Right lobe of liver (tissue), 6 donors: ENCODE measurements at regions not wholly inside any gene's neighbourhood (a gene's known extent, or its start where the extent isn't known, plus 50 kb on each side); places are given as distances from the start of the nearest gene placed in this dataset.

ENCODE experiments used
- ATAC-seq, 4 donors: fragments of 200-7000 bp; cut with Tn5 transposase; one replicate each; pipeline ENCODE4 v1.9.1; 2020; ENCODE audit warnings: mild to moderate bottlenecking in 4 of 4, moderate library complexity in 4 of 4
- DNase-seq, 3 donors: peaks; one replicate each; pipeline ENCODE4 v3.0.0-alpha.2; 2020
- H3K27ac ChIP-seq, 3 donors: fragments of 200-600 bp; one replicate each; pipeline ENCODE4 v1.8.0; 2022
- H3K27me3 ChIP-seq, 2 donors: fragments of 200-600 bp; one replicate each; pipeline ENCODE4 v1.8.0; 2022
- H3K36me3 ChIP-seq, 4 donors: fragments of 200-600 bp; sonication (generic) in 1 of 4; one replicate each; pipeline versions ENCODE4 v1.5.1 to v1.8.0; 2017 to 2022; ENCODE audit warnings: control low read depth in 1 of 4
- H3K4me1 ChIP-seq, 4 donors: fragments of 200-600 bp; sonication (generic) in 1 of 4; one replicate each; pipeline versions ENCODE4 v1.5.1 to v1.8.0; 2017 to 2022; ENCODE audit warnings: control low read depth in 1 of 4
- H3K4me3 ChIP-seq, 3 donors: fragments of 200-600 bp; one replicate each; pipeline ENCODE4 v1.8.0; 2022
- H3K9me3 ChIP-seq, 4 donors: fragments of 200-600 bp; sonication (generic) in 1 of 4; one replicate each; pipeline versions ENCODE4 v1.5.1 to v1.8.0; 2017 to 2022; ENCODE audit warnings: control low read depth in 1 of 4
- POLR2A ChIP-seq: fragments of 450-650 bp; IDR thresholded peaks from one replicate; pipeline ENCODE4 v1.6.1; 2017; ENCODE audit warnings: antibody characterized with exemption, mild to moderate bottlenecking
- WGBS: methylation state at CpG from one replicate; pipeline ENCODE4 v1.1.6; 2018; ENCODE audit warnings: low coverage, low lambda C conversion rate; ENCODE audit not compliant: insufficient coverage; ENCODE audit errors: missing lambda C conversion rate; 5-methylcytosine and 5-hydroxymethylcytosine counted together
- intact Hi-C, 2 donors: fragments of 100-400 bp; cut with DNase I; formaldehyde crosslinking; loops; one replicate each; pipeline versions ENCODE4 v1.11.2 to v1.14.1; 2022
- TF ChIP-seq, protein P1 (sequence below), 4 donors: fragments of 200-600 bp in 3 of 4; fragments of 450-650 bp in 1 of 4; IDR thresholded peaks; one replicate each; pipeline versions ENCODE4 v1.5.1 to v1.8.0; 2016 to 2022; ENCODE audit warnings: antibody characterized with exemption in 4 of 4, mild to moderate bottlenecking in 2 of 4
- donor health status: DM: no; HTN: yes; CAD: no.
- donor health status: DM: no; HTN: no; CAD: no.
- donor health status: DM: no; HTN: no; CAD: no.
- donor health status: DM: no; HTN: yes; CAD: no.
- donor health status: DM: no; HTN: yes; CAD: no.

DNA sequence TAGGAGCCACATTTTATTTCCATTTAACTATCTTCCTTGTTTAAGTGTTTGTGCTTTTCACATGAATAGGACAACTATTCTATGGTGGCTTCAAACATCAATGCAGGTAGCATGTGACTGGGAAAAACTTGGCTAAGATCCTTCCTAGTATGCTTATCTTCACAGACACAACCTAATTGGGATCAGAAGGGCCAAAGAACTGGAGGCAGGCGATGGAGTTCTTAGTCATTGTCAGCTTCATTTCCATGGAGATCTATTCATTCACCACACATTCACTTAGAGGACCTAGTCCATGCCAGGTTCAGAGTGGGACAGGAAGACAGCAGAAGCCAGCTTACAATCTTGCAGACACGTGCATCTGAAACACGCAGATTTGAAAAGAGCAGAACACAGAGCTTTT lies 277.5 kb upstream of the PPP2R3A start:
- no peak overlapping the region for H3K27ac ChIP-seq
- TF ChIP-seq, protein P1, sequence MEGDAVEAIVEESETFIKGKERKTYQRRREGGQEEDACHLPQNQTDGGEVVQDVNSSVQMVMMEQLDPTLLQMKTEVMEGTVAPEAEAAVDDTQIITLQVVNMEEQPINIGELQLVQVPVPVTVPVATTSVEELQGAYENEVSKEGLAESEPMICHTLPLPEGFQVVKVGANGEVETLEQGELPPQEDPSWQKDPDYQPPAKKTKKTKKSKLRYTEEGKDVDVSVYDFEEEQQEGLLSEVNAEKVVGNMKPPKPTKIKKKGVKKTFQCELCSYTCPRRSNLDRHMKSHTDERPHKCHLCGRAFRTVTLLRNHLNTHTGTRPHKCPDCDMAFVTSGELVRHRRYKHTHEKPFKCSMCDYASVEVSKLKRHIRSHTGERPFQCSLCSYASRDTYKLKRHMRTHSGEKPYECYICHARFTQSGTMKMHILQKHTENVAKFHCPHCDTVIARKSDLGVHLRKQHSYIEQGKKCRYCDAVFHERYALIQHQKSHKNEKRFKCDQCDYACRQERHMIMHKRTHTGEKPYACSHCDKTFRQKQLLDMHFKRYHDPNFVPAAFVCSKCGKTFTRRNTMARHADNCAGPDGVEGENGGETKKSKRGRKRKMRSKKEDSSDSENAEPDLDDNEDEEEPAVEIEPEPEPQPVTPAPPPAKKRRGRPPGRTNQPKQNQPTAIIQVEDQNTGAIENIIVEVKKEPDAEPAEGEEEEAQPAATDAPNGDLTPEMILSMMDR (IDR thresholded peaks at IDR 0.05): no peak
- TF ChIP-seq POLR2A: no peak
- H3K36me3 ChIP-seq: no peaks in the 10 kb centered on the region
- no peaks in the 10 kb centered on the region for H3K4me1 ChIP-seq
- H3K4me3 ChIP-seq: no peak overlapping the region
- H3K27me3 ChIP-seq: no peaks in the 10 kb centered on the region
- DNase-seq (no peak), ATAC-seq (no peak)
- intact Hi-C loops: no loop called here
- 82% methylated on average over 2 of the region's 3 CpGs for WGBS
- H3K9me3 ChIP-seq: no peaks in the 10 kb centered on the region

DNA sequence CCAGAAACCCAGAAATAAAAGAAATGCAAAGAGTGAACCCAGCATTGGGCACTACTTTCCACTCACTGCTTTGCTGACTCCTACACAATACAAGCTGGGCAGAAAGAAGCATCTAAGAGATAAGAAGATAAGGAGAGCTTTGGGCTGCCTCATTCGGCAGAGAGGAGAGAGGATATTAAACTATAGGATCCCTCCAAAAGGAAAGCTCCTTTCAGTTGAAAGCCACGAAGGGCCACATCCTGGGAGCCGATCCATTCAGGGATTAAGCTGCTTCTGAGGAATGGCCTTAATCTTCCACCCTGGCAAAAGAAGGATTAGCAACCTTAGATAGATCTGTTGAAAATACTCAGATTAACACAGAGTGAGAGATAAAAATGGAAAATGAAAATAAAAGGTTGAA lies 274.9 kb upstream of the PPP2R3A start:
- Histone ChIP-seq H3K27ac (no peak overlapping the region), H3K4me3 (no peak overlapping the region), H3K36me3 (no peaks in the 10 kb centered on the region), H3K4me1 (no peaks in the 10 kb centered on the region), H3K9me3 (no peaks in the 10 kb centered on the region), H3K27me3 (no peaks in the 10 kb centered on the region)
- intact Hi-C loops: no loop called here
- WGBS: 50% methylated on average over 3 of the region's 3 CpGs
- TF ChIP-seq POLR2A: no peak
- TF ChIP-seq, protein P1 (IDR thresholded peaks at IDR 0.05): no peak
- DNase-seq: no peak
- ATAC-seq: no peak

DNA sequence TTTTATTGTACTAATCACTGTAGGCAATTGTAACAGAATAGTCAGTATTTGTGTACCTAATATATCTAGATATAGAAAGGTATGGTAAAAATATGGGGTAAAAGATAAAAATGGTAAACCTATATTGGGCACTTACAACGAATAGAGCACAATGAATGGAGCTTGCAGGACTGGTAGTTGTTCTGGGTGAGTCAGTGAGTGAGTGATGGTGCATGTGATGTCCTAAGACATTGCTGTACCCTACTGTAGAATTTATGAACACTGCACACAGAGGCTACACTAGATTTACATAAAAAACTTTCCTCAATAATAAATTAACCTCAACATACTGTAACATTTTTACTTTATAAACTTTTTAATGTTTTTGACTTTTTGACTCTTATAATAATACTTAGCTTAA lies 274.3 kb upstream of the PPP2R3A start:
- H3K36me3 ChIP-seq: no peaks in the 10 kb centered on the region
- ATAC-seq (no peak), DNase-seq (no peak)
- TF ChIP-seq, protein P1 (IDR thresholded peaks at IDR 0.05): no peak
- no peak for TF ChIP-seq POLR2A
- intact Hi-C loops: no loop called here
- H3K4me1 ChIP-seq: no peaks in the 10 kb centered on the region
- H3K27ac ChIP-seq: no peak overlapping the region
- H3K27me3 ChIP-seq: no peaks in the 10 kb centered on the region
- WGBS: 33% methylated on average over 1 of the region's 1 CpG
- H3K9me3 ChIP-seq: no peaks in the 10 kb centered on the region
- no peak overlapping the region for H3K4me3 ChIP-seq

DNA sequence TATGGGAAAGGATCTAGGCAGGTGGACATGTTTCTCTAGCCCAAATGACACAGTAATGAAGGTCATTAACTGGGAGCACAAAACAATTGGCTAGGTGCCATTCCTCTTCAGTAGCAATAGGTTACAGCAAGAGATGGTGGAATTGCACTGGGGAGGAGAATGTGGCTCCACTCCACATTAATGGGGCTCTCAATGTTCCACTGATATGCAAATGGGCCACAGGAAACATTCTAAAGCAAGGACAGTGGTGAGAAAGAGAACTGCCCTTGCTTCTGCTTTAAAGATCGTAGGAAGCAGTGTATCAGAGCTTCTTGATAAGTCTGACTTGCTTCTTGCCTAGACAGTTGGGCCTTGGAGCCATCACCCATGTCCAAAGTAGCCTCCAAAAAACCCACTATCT lies 271.4 kb upstream of the PPP2R3A start:
- DNase-seq (no peak), ATAC-seq (no peak)

More for the DNA sequence above, 271.4 kb upstream of the PPP2R3A start:
- WGBS: 64% methylated on average over 1 of the region's 1 CpG
- TF ChIP-seq POLR2A: no peak
- TF ChIP-seq, protein P1 (IDR thresholded peaks at IDR 0.05): no peak
- H3K27me3 ChIP-seq: no peaks in the 10 kb centered on the region
- H3K4me3 ChIP-seq: no peak overlapping the region
- H3K9me3 ChIP-seq: no peaks in the 10 kb centered on the region
- intact Hi-C loops: no loop called here
- no peak overlapping the region for H3K27ac ChIP-seq
- no peaks in the 10 kb centered on the region for H3K4me1 ChIP-seq
- no peaks in the 10 kb centered on the region for H3K36me3 ChIP-seq
